ENCODE measurements at regions not wholly inside any gene's neighbourhood (a gene's known extent, or its start where the extent isn't known, plus 50 kb on each side); places are given as distances from the start of the nearest gene placed in this dataset.

DNA sequence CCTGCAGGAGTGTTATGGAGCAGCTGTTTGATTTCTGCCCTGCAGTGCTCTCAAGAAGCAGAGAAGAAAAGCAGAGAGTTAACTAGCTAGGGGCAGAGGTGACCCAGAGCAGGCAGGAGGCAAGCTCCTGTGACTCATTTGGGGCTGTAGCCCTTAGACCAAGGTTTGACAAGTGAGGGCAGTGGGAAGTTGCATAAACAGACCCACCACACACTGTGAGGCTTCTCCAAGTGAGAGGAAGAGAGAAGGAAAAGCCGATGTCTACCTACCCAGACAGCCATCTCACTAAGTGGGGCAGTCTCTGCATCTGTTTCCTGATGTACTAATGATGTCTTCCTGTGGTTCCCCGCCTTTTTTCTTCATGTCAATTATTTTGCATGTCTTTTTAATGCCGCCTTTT is 159.9 kb upstream of the NR5A2 start:
- no peak overlapping the region for H3K4me3 ChIP-seq (replicated peaks; ENCODE audit: insufficient read depth, low read length)
- no peaks in the 10 kb centered on the region for H3K27me3 ChIP-seq (ENCODE audit: insufficient read depth, poor library complexity, severe bottlenecking)
- DNase-seq (ENCODE audit: low read depth in 1 of 2, low spot score in 1 of 2) = peak in 1 of 2 experiments; percentile 53
- H3K27ac ChIP-seq (replicated peaks) = no peak overlapping the region
- TF ChIP-seq, protein P1, sequence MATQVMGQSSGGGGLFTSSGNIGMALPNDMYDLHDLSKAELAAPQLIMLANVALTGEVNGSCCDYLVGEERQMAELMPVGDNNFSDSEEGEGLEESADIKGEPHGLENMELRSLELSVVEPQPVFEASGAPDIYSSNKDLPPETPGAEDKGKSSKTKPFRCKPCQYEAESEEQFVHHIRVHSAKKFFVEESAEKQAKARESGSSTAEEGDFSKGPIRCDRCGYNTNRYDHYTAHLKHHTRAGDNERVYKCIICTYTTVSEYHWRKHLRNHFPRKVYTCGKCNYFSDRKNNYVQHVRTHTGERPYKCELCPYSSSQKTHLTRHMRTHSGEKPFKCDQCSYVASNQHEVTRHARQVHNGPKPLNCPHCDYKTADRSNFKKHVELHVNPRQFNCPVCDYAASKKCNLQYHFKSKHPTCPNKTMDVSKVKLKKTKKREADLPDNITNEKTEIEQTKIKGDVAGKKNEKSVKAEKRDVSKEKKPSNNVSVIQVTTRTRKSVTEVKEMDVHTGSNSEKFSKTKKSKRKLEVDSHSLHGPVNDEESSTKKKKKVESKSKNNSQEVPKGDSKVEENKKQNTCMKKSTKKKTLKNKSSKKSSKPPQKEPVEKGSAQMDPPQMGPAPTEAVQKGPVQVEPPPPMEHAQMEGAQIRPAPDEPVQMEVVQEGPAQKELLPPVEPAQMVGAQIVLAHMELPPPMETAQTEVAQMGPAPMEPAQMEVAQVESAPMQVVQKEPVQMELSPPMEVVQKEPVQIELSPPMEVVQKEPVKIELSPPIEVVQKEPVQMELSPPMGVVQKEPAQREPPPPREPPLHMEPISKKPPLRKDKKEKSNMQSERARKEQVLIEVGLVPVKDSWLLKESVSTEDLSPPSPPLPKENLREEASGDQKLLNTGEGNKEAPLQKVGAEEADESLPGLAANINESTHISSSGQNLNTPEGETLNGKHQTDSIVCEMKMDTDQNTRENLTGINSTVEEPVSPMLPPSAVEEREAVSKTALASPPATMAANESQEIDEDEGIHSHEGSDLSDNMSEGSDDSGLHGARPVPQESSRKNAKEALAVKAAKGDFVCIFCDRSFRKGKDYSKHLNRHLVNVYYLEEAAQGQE (IDR thresholded peaks at IDR 0.05; ENCODE audit: insufficient replicate concordance, low read depth) = no peak
- TF ChIP-seq, protein P2, sequence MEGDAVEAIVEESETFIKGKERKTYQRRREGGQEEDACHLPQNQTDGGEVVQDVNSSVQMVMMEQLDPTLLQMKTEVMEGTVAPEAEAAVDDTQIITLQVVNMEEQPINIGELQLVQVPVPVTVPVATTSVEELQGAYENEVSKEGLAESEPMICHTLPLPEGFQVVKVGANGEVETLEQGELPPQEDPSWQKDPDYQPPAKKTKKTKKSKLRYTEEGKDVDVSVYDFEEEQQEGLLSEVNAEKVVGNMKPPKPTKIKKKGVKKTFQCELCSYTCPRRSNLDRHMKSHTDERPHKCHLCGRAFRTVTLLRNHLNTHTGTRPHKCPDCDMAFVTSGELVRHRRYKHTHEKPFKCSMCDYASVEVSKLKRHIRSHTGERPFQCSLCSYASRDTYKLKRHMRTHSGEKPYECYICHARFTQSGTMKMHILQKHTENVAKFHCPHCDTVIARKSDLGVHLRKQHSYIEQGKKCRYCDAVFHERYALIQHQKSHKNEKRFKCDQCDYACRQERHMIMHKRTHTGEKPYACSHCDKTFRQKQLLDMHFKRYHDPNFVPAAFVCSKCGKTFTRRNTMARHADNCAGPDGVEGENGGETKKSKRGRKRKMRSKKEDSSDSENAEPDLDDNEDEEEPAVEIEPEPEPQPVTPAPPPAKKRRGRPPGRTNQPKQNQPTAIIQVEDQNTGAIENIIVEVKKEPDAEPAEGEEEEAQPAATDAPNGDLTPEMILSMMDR (IDR thresholded peaks at IDR 0.05; ENCODE audit: insufficient read depth, low read length) = no peak
- TF ChIP-seq SPI1 (IDR thresholded peaks at IDR 0.05; ENCODE audit: borderline replicate concordance, low read depth) (no peak; the same call in 1 of the 2 replicates), GABPA (IDR thresholded peaks at IDR 0.05; ENCODE audit: low read depth) (no peak), POLR2AphosphoS5 (IDR thresholded peaks at IDR 0.05; ENCODE audit: low read depth) (no peak)

DNA sequence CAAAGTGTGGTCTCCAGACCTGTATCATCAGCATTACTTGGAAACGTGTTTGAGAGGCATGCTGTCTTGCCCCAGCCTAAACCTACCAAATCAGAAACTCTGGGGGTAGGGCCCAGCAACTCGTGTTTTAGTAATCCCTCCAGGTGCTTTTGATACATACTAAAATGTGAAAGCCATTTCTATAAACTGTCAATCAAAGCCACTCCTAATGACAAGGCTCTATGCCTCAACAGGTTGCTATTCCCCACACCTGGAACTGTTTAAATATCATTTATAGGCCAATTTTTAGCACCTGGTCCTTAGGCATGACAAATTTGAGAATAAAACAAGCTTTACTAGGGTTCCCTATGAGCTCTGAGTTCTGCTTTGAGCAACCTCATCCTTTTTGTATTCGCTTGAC is 158.7 kb upstream of the NR5A2 start:
- H3K27ac ChIP-seq (replicated peaks) = no peak overlapping the region
- TF ChIP-seq, protein P1 (IDR thresholded peaks at IDR 0.05; ENCODE audit: insufficient replicate concordance, low read depth) = no peak
- no peak for TF ChIP-seq POLR2AphosphoS5 (IDR thresholded peaks at IDR 0.05; ENCODE audit: low read depth)
- TF ChIP-seq GABPA (IDR thresholded peaks at IDR 0.05; ENCODE audit: low read depth) = no peak
- no peak for TF ChIP-seq SPI1 (IDR thresholded peaks at IDR 0.05; ENCODE audit: borderline replicate concordance, low read depth)
- no peak for DNase-seq (ENCODE audit: low read depth in 1 of 2, low spot score in 1 of 2)
- no peak overlapping the region for H3K4me3 ChIP-seq (replicated peaks; ENCODE audit: insufficient read depth, low read length)
- no peaks in the 10 kb centered on the region for H3K27me3 ChIP-seq (ENCODE audit: insufficient read depth, poor library complexity, severe bottlenecking)

DNA sequence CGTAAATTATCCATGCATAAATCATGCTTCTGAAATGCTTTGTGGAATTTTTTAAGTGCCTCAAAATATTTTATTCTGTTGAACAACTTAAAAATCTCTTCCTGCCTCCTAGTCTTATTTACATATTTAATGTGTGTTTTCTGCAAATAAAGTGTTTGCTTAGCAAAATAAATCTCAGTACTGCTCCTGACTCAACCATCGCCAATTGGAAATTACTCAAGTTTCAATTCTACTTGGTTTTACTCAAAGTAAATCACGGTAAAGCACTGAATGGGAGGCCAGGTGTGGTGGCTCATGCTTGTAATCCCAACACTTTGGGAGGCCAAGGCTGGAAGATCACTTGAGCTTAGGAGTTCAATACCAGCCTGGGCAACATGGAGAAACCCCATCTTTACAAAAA is 152.2 kb upstream of the NR5A2 start:
- no peak overlapping the region for H3K27ac ChIP-seq (replicated peaks)
- no peak overlapping the region for H3K4me3 ChIP-seq (replicated peaks; ENCODE audit: insufficient read depth, low read length)
- DNase-seq (ENCODE audit: low read depth in 1 of 2, low spot score in 1 of 2) = no peak
- TF ChIP-seq, protein P2 (IDR thresholded peaks at IDR 0.05; ENCODE audit: insufficient read depth, low read length) = no peak
- no peak for TF ChIP-seq POLR2AphosphoS5 (IDR thresholded peaks at IDR 0.05; ENCODE audit: low read depth)
- no peak for TF ChIP-seq SPI1 (IDR thresholded peaks at IDR 0.05; ENCODE audit: borderline replicate concordance, low read depth)
- no peak for TF ChIP-seq GABPA (IDR thresholded peaks at IDR 0.05; ENCODE audit: low read depth)
- no peaks in the 10 kb centered on the region for H3K27me3 ChIP-seq (ENCODE audit: insufficient read depth, poor library complexity, severe bottlenecking)

DNA sequence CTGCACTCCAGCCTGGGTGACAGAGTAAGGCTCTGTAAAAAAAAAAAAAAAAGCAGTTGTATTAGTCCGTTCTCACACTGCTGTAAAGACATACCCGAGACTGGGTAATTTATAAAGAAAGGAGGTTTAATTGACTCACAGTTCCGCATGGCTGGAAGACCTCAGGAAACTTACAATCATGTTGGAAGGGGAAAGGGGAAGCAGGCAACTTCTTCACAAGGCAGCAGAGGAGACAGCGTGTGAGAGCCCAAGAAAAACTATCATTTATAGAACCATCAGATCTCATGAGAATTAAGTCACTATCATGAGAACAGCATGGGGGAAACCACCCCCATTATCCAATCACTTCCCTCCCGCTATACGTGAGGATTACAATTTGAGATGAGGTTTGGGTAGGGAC is 151.7 kb upstream of the NR5A2 start:
- TF ChIP-seq, protein P2 (IDR thresholded peaks at IDR 0.05; ENCODE audit: insufficient read depth, low read length) = no peak
- DNase-seq (ENCODE audit: low read depth in 1 of 2, low spot score in 1 of 2) = no peak
- H3K27me3 ChIP-seq (ENCODE audit: insufficient read depth, poor library complexity, severe bottlenecking) = no peaks in the 10 kb centered on the region
- H3K27ac ChIP-seq (replicated peaks) = no peak overlapping the region
- no peak overlapping the region for H3K4me3 ChIP-seq (replicated peaks; ENCODE audit: insufficient read depth, low read length)

All from HL-60 (cell line).